ENCODE measurements at regions not wholly inside any gene's neighbourhood (a gene's known extent, or its start where the extent isn't known, plus 50 kb on each side); places are given as distances from the start of the nearest gene placed in this dataset.
"Not testable (repeated sequence)": the region's sequence is repeated elsewhere in the genome, so short reads cannot be mapped to it uniquely, and the experiment has no call there.

DNA sequence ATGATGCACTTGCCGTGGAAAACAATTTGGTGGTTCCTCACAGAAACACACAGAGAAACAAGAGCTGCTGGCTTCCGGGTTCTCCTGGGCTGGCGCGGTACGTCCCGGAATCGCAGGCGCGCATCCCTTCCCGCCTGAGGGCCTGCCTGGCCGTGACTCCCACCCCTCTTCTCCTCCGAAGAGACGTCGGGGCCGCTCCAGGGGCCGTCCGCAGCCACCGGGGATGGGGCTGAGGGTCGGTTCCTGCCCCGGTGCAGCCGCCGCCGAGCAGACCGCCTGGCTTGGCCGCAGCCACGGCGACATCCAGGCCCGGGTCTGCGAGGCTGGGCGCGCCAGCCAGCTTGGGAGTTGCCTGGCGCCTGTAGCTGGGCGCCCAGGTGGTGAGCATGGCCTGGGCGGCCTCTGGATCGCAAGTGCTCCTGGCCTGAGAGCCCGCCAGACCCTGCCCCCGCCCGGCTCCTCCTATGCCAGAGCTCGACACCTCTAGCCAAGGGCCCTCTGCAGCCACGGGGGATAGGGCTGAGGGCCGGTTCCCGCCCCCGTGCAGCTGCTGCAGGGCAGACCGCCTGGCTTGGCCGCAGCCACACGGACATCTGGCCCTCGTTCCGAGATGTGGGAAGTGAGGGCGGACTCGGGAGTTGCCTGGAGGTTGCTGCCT, 1647.5 kb downstream of the SPATA31A7 start:
- H3K36me3 ChIP-seq (replicated peaks in 1 of 2; ENCODE audit: control insufficient read depth in 1 of 2, insufficient read depth in 2 of 2, low read length in 1 of 2); H3F3A ChIP-seq (replicated peaks; ENCODE audit: insufficient read depth); H3K27me3 ChIP-seq (ENCODE audit: insufficient read depth); CTCF ChIA-PET; H4K20me1 ChIP-seq (ENCODE audit: insufficient read depth); DNase-seq; H2AFZ ChIP-seq (ENCODE audit: low read depth); H3K79me2 ChIP-seq (ENCODE audit: insufficient read depth); H3K9me3 ChIP-seq; H3K4me1 ChIP-seq (ENCODE audit: control insufficient read depth in 1 of 2, insufficient read depth in 2 of 2, low read depth in 1 of 2, low read length in 1 of 2); H3K9me2 ChIP-seq: not testable (repeated sequence)
- Histone ChIP-seq H3K4me2 (peak overlapping the region; percentile 87), H3K9ac (peak overlapping the region; percentile 41; the same call in 1 of the 2 replicates), H3K27ac (ENCODE audit: low read depth in 2 of 2, low read length in 1 of 2) (peak overlapping the region in 1 of 2 experiments; percentile 83; a peak in 2 of 4 replicates), H3K4me3 (ENCODE audit: low read depth in 2 of 2, low read length in 1 of 2) (peak overlapping the region; percentile 43 to 54; a peak in 2 of 4 replicates)
- POLR2A ChIA-PET, result interaction anchor here (0.8 kb wide), 1 partner anchor 37 kb away, joined by 4 read pairs; no protein-coding TSS in a partner anchor
- WGBS (ENCODE audit: low lambda C conversion rate), result 1% methylated on average over 35 of the region's 50 CpGs
- TF ChIP-seq ELF1 (IDR thresholded peaks at IDR 0.05), result peak; percentile 66
- TF ChIP-seq, protein P1, sequence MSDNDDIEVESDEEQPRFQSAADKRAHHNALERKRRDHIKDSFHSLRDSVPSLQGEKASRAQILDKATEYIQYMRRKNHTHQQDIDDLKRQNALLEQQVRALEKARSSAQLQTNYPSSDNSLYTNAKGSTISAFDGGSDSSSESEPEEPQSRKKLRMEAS (IDR thresholded peaks at IDR 0.05; ENCODE audit: low read depth), result 0 out of 2 replicates have a peak, but pooled peaks have one; percentile 3

DNA sequence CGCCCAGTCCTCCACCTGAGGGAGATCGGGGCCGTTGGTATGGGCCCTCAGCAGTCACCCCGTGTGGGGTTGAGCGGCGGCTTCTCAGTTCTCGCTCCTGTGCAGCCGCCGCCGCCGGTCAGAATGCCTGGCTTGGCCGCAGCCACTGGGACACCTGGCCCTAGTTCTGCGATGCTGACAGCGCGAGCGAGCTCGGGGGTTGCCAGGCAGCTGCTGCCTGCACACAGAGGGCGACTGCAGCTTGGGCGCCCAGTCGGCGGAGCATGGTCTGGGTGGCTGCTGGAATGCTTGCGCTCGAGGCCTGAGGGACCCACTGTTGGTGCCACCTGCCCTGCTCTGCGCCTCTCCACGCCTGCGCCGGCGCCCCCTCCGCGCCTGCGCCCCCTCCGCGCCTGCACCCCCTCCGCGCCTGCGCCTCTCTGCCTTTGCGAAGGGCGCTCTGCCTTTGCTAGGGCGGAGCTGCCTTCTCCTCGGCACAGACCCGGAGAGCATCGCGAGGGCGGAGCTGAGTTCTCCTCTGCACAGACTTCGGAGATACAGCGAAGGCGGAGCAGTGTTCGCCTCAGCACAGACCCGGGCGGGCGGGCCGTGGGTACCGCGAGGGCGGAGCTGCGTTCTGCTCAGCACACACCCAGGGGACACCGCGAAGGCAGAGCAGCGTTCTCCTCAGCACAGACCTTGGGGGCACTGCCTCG, 1648.3 kb downstream of the SPATA31A7 start:
- H3F3A ChIP-seq (replicated peaks; ENCODE audit: insufficient read depth); H3K4me1 ChIP-seq (ENCODE audit: control insufficient read depth in 1 of 2, insufficient read depth in 2 of 2, low read depth in 1 of 2, low read length in 1 of 2); CTCF ChIA-PET; H3K9me3 ChIP-seq; H4K20me1 ChIP-seq (ENCODE audit: insufficient read depth); H3K27me3 ChIP-seq (ENCODE audit: insufficient read depth); H3K36me3 ChIP-seq (replicated peaks in 1 of 2; ENCODE audit: control insufficient read depth in 1 of 2, insufficient read depth in 2 of 2, low read length in 1 of 2); H2AFZ ChIP-seq (ENCODE audit: low read depth); H3K9me2 ChIP-seq; H3K79me2 ChIP-seq (ENCODE audit: insufficient read depth); H3K9ac ChIP-seq: not testable (repeated sequence)
- TF ChIP-seq MXI1 (IDR thresholded peaks at IDR 0.05; ENCODE audit: low read depth, low read length) (peak; percentile 65), RCOR1 (IDR thresholded peaks at IDR 0.05; ENCODE audit: low read length) (peak; percentile 35; the same call in 1 of the 2 replicates), NRF1 (IDR thresholded peaks at IDR 0.05; ENCODE audit: low read depth, low read length) (peak; percentile 87), TAF1 (IDR thresholded peaks at IDR 0.05; ENCODE audit: borderline replicate concordance, low read depth, low read length) (0 out of 2 replicates have a peak, but pooled peaks have one; percentile 38), CHD2 (IDR thresholded peaks at IDR 0.05; ENCODE audit: low read length, partially characterized antibody) (peak; percentile 94), POLR2AphosphoS5 (IDR thresholded peaks at IDR 0.05; ENCODE audit: low read depth, low read length) (peak; percentile 28; the same call in 1 of the 2 replicates), SIN3A (IDR thresholded peaks at IDR 0.05; ENCODE audit: borderline replicate concordance, low read depth, low read length) (peak; percentile 18; the same call in 1 of the 2 replicates)
- TF ChIP-seq, protein P2, sequence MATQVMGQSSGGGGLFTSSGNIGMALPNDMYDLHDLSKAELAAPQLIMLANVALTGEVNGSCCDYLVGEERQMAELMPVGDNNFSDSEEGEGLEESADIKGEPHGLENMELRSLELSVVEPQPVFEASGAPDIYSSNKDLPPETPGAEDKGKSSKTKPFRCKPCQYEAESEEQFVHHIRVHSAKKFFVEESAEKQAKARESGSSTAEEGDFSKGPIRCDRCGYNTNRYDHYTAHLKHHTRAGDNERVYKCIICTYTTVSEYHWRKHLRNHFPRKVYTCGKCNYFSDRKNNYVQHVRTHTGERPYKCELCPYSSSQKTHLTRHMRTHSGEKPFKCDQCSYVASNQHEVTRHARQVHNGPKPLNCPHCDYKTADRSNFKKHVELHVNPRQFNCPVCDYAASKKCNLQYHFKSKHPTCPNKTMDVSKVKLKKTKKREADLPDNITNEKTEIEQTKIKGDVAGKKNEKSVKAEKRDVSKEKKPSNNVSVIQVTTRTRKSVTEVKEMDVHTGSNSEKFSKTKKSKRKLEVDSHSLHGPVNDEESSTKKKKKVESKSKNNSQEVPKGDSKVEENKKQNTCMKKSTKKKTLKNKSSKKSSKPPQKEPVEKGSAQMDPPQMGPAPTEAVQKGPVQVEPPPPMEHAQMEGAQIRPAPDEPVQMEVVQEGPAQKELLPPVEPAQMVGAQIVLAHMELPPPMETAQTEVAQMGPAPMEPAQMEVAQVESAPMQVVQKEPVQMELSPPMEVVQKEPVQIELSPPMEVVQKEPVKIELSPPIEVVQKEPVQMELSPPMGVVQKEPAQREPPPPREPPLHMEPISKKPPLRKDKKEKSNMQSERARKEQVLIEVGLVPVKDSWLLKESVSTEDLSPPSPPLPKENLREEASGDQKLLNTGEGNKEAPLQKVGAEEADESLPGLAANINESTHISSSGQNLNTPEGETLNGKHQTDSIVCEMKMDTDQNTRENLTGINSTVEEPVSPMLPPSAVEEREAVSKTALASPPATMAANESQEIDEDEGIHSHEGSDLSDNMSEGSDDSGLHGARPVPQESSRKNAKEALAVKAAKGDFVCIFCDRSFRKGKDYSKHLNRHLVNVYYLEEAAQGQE (IDR thresholded peaks at IDR 0.05; ENCODE audit: low read depth, low read length), result 0 out of 2 replicates have a peak, but pooled peaks have one; percentile 26
- TF ChIP-seq, protein P1 (IDR thresholded peaks at IDR 0.05; ENCODE audit: low read depth), result peak; percentile 73
- TF ChIP-seq, protein P3, sequence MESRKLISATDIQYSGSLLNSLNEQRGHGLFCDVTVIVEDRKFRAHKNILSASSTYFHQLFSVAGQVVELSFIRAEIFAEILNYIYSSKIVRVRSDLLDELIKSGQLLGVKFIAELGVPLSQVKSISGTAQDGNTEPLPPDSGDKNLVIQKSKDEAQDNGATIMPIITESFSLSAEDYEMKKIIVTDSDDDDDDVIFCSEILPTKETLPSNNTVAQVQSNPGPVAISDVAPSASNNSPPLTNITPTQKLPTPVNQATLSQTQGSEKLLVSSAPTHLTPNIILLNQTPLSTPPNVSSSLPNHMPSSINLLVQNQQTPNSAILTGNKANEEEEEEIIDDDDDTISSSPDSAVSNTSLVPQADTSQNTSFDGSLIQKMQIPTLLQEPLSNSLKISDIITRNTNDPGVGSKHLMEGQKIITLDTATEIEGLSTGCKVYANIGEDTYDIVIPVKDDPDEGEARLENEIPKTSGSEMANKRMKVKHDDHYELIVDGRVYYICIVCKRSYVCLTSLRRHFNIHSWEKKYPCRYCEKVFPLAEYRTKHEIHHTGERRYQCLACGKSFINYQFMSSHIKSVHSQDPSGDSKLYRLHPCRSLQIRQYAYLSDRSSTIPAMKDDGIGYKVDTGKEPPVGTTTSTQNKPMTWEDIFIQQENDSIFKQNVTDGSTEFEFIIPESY (IDR thresholded peaks at IDR 0.05; ENCODE audit: borderline replicate concordance, low read depth), result peak; percentile 44; the same call in 1 of the 2 replicates
- DNase-seq, result peak; percentile 90
- WGBS (ENCODE audit: low lambda C conversion rate), result under 1% methylated on average over 24 of the region's 60 CpGs
- POLR2A ChIA-PET, result interaction anchor here (0.8 kb wide), 1 partner anchor 37 kb away, joined by 4 read pairs; no protein-coding TSS in a partner anchor
- Histone ChIP-seq H3K4me2 (peak overlapping the region; percentile 87), H3K4me3 (ENCODE audit: low read depth in 2 of 2, low read length in 1 of 2) (peak overlapping the region; percentile 43 to 54), H3K27ac (ENCODE audit: low read depth in 2 of 2, low read length in 1 of 2) (peak overlapping the region in 1 of 2 experiments; percentile 91; a peak in 2 of 4 replicates)

DNA sequence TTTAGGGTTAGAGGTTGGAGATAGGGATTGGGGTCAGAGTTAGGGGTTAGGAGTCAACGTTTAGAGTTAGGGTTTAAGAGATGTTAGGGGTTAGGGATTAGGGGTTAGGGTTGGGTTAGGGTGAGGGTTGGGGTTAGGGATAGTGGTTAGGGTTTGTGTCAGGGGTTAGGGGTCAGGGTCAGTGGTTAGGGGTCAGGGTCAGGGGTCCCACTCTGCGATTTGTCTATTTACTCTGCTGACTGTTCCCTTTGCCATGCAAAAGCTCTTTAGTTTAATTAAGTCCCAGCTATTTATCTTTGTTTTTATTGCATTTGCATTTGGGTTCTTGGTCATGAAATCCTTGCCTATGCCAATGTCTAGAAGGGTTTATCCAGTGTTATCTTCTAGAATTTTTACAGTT, 1649.3 kb downstream of the SPATA31A7 start:
- H3K27ac ChIP-seq (ENCODE audit: low read depth in 2 of 2, low read length in 1 of 2); DNase-seq; H3K4me3 ChIP-seq (ENCODE audit: low read depth in 2 of 2, low read length in 1 of 2); POLR2A ChIA-PET; H3K9me3 ChIP-seq; H3K9me2 ChIP-seq; H2AFZ ChIP-seq (ENCODE audit: low read depth); H3K27me3 ChIP-seq (ENCODE audit: insufficient read depth); H3K9ac ChIP-seq; H3K4me1 ChIP-seq (ENCODE audit: control insufficient read depth in 1 of 2, insufficient read depth in 2 of 2, low read depth in 1 of 2, low read length in 1 of 2); H3K79me2 ChIP-seq (ENCODE audit: insufficient read depth); H4K20me1 ChIP-seq (ENCODE audit: insufficient read depth); H3K4me2 ChIP-seq; H3K36me3 ChIP-seq (replicated peaks in 1 of 2; ENCODE audit: control insufficient read depth in 1 of 2, insufficient read depth in 2 of 2, low read length in 1 of 2); H3F3A ChIP-seq (replicated peaks; ENCODE audit: insufficient read depth); CTCF ChIA-PET: not testable (repeated sequence)
- WGBS (ENCODE audit: low lambda C conversion rate), result 48% methylated on average over 1 of the region's 2 CpGs
